OCI-LY3 (cell line): ENCODE measurements at regions not wholly inside any gene's neighbourhood (a gene's known extent, or its start where the extent isn't known, plus 50 kb on each side); places are given as distances from the start of the nearest gene placed in this dataset.

ENCODE experiments used
- H2AFZ ChIP-seq: fragments of 200-600, 300-600 bp; shearing (Covaris generic); 2 replicates; pipeline ENCODE4 v1.6.0; 2014; ENCODE audit warnings: antibody characterized with exemption, low read depth, low read length
- H3K27ac ChIP-seq: fragments of 200-600, 300-600 bp; sonication (generic); 2 replicates; pipeline ENCODE4 v1.5.1; 2014; ENCODE audit warnings: mild to moderate bottlenecking, low read length, moderate library complexity, mixed read lengths
- H3K27me3 ChIP-seq: fragments of 200-600, 300-600 bp; sonication (generic); 2 replicates; pipeline ENCODE4 v1.6.1; 2014; ENCODE audit warnings: low read depth, low read length, mixed read lengths
- H3K36me3 ChIP-seq: fragments of 200-600, 300-600 bp; sonication (generic); replicated peaks from 2 replicates; pipeline ENCODE3; 2014; ENCODE audit warnings: low read depth, low read length, mixed read lengths
- H3K4me1 ChIP-seq: fragments of 300-600, 200-600 bp; sonication (generic); 2 replicates; pipeline ENCODE4 v1.6.1; 2014; ENCODE audit warnings: low read length, mixed read lengths
- H3K4me2 ChIP-seq: fragments of 200-600, 300-600 bp; sonication (generic); 2 replicates; pipeline ENCODE4 v1.6.1; 2014; ENCODE audit warnings: low read length, mixed read lengths
- H3K4me3 ChIP-seq: fragments of 300-600, 200-600 bp; sonication (generic); 2 replicates; pipeline ENCODE4 v1.5.1; 2014; ENCODE audit warnings: antibody characterized with exemption, mild to moderate bottlenecking, low read length, moderate library complexity
- H3K79me2 ChIP-seq: fragments of 300-600, 200-600 bp; shearing (Covaris generic); 2 replicates; pipeline ENCODE4 v1.6.1; 2014; ENCODE audit warnings: mild to moderate bottlenecking, low read length, mixed read lengths
- H3K9ac ChIP-seq: fragments of 300-600, 200-600 bp; shearing (Covaris generic); 2 replicates; pipeline ENCODE4 v1.6.0; 2014; ENCODE audit warnings: mild to moderate bottlenecking, low read length, moderate library complexity
- H3K9me3 ChIP-seq: fragments of 200-600, 300-600 bp; shearing (Covaris generic); 2 replicates; pipeline ENCODE4 v1.6.1; 2014; ENCODE audit warnings: low read length, mixed read lengths; ENCODE audit not compliant: insufficient read depth
- H4K20me1 ChIP-seq: fragments of 200-600, 300-600 bp; sonication (generic); 2 replicates; pipeline ENCODE4 v1.6.1; 2016; ENCODE audit warnings: low read length, mixed read lengths; ENCODE audit not compliant: insufficient read depth
- EZH2phosphoT487 ChIP-seq: fragments of 200-600 bp; shearing (Covaris generic); IDR thresholded peaks from 2 replicates; pipeline ENCODE4 v1.6.1; 2018; ENCODE audit warnings: antibody characterized with exemption, mixed run types, low read depth
- TF ChIP-seq, protein P1 (sequence below): fragments of 200-600, 300-600 bp; sonication (generic); IDR thresholded peaks from 2 replicates; pipeline ENCODE4 v1.5.1; 2014; ENCODE audit warnings: antibody characterized with exemption, low read length, low read depth

DNA sequence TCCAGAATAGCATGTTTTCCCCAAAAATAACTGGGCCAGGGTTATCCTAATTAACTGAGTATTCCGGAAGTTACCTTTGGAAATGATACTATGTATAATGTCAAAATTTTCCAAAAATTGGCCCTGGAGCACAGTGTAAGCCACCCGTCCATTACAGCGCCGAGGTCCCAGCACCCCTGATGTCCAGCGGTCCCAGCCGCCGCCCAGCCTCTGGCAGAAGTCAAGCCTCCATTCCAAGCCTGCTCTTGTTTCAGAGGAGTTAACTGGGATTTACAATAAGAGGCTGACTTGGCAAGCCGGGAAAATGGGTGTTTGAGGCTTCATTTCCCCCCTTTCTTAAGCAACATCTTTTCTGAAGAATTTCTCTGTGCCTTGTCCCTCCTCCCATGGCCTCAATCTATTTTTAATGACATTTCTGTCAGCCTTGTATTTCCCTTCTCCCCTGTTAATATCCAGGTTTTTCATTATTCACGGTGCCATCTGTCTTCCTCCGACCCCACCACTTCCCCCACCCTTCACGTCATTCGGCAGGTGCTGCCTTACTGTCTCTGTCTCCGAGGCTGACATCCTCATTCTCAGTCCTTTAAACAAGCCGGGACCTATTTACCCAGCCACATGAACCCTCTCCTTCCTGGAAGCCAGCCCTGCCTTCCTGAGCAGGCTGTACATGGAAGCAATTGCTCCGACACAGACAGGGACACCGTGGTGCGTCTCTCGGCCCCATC lies 490.9 kb downstream of the NPHP4 start:
- Histone ChIP-seq H3K4me3 (no peak overlapping the region), H3K9ac (no peak overlapping the region), H4K20me1 (no peaks in the 10 kb centered on the region), H3K4me2 (no peak overlapping the region), H2AFZ (no peak overlapping the region), H3K36me3 (no peaks in the 10 kb centered on the region), H3K79me2 (no peaks in the 10 kb centered on the region), H3K9me3 (no peaks in the 10 kb centered on the region), H3K4me1 (no peaks in the 10 kb centered on the region), H3K27ac (no peak overlapping the region), H3K27me3 (peaks cover 5% of the 10 kb centered on the region; the same call in 1 of the 2 replicates)
- TF ChIP-seq, protein P1, sequence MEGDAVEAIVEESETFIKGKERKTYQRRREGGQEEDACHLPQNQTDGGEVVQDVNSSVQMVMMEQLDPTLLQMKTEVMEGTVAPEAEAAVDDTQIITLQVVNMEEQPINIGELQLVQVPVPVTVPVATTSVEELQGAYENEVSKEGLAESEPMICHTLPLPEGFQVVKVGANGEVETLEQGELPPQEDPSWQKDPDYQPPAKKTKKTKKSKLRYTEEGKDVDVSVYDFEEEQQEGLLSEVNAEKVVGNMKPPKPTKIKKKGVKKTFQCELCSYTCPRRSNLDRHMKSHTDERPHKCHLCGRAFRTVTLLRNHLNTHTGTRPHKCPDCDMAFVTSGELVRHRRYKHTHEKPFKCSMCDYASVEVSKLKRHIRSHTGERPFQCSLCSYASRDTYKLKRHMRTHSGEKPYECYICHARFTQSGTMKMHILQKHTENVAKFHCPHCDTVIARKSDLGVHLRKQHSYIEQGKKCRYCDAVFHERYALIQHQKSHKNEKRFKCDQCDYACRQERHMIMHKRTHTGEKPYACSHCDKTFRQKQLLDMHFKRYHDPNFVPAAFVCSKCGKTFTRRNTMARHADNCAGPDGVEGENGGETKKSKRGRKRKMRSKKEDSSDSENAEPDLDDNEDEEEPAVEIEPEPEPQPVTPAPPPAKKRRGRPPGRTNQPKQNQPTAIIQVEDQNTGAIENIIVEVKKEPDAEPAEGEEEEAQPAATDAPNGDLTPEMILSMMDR = no peak
- no peak for TF ChIP-seq EZH2phosphoT487

DNA sequence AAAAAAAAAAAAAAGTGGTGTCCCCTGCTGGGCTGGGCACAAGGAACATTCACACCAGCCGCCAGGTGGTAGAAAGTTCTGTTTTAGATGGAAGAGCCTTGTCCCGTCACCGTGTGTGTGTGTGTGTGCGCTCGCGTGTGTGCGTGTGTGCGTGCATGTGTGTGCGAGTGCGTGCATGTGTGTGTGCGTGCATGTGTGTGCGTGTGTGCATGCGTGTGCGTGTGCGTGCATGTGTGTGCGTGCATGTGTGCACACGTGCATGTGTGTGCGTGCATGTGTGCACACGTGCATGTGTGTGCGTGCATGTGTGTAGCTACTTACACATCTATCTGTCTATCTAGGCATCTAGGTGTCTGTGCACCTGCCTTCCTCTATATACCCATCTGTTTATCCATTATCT lies 491.7 kb downstream of the NPHP4 start:
- no peaks in the 10 kb centered on the region for H3K9me3 ChIP-seq
- H3K4me1 ChIP-seq = no peaks in the 10 kb centered on the region
- H3K36me3 ChIP-seq = no peaks in the 10 kb centered on the region
- no peak overlapping the region for H2AFZ ChIP-seq
- H3K27me3 ChIP-seq = peaks cover 5% of the 10 kb centered on the region; the same call in 1 of the 2 replicates
- H3K4me2 ChIP-seq = no peak overlapping the region
- H3K27ac ChIP-seq = no peak overlapping the region
- no peak overlapping the region for H3K9ac ChIP-seq
- no peaks in the 10 kb centered on the region for H4K20me1 ChIP-seq
- no peaks in the 10 kb centered on the region for H3K79me2 ChIP-seq
- no peak overlapping the region for H3K4me3 ChIP-seq
- TF ChIP-seq, protein P1 = no peak
- TF ChIP-seq EZH2phosphoT487 = no peak

DNA sequence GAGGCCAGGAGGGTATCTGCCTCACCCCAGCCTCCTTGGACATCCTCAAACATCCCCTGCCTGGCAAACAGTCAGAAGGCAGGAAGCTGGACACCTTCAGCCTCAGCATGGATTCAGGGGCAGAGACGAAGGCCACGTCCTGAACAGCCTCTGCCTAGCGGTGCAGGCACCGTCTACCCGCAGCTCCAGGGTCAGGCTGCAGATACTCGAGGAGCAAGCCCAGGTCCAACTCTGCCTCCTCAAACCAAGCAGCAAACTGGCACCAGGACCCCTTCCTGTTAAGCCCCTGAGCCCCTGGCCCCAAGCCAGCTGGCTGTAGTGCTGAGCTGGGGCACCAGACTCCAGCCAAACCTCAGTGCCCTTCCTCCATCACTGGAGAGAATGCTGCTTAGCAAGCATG lies 494.7 kb downstream of the NPHP4 start:
- Histone ChIP-seq H3K36me3 (no peaks in the 10 kb centered on the region), H3K9ac (no peak overlapping the region), H2AFZ (no peak overlapping the region), H4K20me1 (no peaks in the 10 kb centered on the region), H3K27ac (no peak overlapping the region), H3K9me3 (no peaks in the 10 kb centered on the region), H3K4me2 (no peak overlapping the region), H3K27me3 (peaks cover 4% of the 10 kb centered on the region; the same call in 1 of the 2 replicates), H3K4me3 (no peak overlapping the region), H3K4me1 (no peaks in the 10 kb centered on the region), H3K79me2 (no peaks in the 10 kb centered on the region)
- TF ChIP-seq EZH2phosphoT487 = no peak
- TF ChIP-seq, protein P1 = no peak

GRCh38 chr1:5495596-5496410 lies 496.4 kb downstream of the NPHP4 start:
- no peak overlapping the region for H3K4me3 ChIP-seq
- no peak overlapping the region for H3K27ac ChIP-seq
- H3K27me3 ChIP-seq = peaks cover 6% of the 10 kb centered on the region; the same call in 1 of the 2 replicates
- H3K4me1 ChIP-seq = no peaks in the 10 kb centered on the region
- H3K9ac ChIP-seq = no peak overlapping the region
- TF ChIP-seq, protein P1 = no peak
- TF ChIP-seq EZH2phosphoT487 = no peak
- H3K79me2 ChIP-seq = no peaks in the 10 kb centered on the region
- H3K4me2 ChIP-seq = no peak overlapping the region
- H3K36me3 ChIP-seq = no peaks in the 10 kb centered on the region
- H2AFZ ChIP-seq = no peak overlapping the region
- H4K20me1 ChIP-seq = no peaks in the 10 kb centered on the region
- H3K9me3 ChIP-seq = no peaks in the 10 kb centered on the region
